GM19324 (cell line): ENCODE measurements at regions not wholly inside any gene's neighbourhood (a gene's known extent, or its start where the extent isn't known, plus 50 kb on each side); places are given as distances from the start of the nearest gene placed in this dataset.
"Not testable (repeated sequence)": the region's sequence is repeated elsewhere in the genome, so short reads cannot be mapped to it uniquely, and the experiment has no call there.

Experiments used
- ATAC-seq: cut with Tn5 transposase; IDR thresholded peaks from one replicate; pipeline ENCODE4 v1.9.1; 2021; ENCODE audit warnings: mild to moderate bottlenecking, moderate library complexity; ENCODE audit not compliant: unreplicated experiment, low FRiP score

DNA sequence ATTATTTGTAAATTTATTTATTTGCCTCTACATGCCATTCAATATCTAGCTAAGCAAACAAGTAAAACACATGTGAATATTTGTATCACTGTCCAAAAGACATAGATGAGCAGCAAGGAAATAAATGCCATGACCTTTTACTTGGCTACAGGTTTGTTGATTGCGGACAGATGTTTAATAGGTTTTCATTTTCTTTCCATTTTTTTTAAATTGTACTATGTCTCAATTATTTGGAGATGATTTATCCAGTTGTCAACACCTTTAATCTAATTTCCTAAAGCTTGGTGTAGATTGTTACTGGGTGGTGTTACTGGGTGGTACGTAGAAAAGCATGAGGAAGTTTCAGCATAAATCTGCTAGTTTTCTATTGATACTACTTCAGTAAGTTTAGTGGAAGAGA is 560.6 kb upstream of the SPRY2 start:
- no peak for ATAC-seq

DNA sequence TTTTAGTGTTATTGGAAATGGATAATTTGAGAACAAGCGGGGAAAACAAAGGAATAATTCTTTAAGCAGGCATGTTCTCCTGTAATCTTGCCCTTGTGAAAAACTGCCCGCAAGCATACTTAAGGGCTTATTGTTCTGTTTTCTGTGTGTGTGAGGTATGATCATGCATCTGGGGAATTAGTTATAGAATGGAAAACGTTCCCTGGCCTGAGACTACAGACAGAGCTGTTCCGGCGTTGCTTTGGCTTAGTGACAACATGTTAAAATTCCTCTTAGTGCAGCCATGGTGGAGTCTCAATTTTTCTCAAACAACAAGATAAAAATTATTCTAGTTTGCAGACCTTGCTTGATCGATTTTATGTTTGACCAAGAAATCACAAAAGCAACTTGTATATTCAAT is 560.2 kb upstream of the SPRY2 start:
- no peak for ATAC-seq

DNA sequence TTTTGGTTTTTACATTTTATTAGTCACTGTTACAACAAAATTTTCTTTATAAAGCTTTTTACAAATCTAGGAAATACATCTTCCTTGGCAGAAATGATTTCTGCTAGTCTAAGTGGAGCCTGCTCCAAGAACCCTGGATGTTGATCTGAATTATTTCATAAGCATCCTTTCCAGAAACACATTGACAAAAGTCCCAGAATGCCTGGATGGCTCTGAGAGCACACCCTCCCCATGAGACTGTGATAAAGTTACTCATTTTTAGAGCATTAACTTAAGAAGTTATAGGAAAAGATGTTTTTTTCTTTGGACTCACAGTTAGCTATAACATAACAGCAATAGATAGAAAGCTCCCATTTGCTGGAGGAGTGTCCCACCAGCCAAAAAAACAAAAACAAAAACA is 559.6 kb upstream of the SPRY2 start:
- no peak for ATAC-seq

DNA sequence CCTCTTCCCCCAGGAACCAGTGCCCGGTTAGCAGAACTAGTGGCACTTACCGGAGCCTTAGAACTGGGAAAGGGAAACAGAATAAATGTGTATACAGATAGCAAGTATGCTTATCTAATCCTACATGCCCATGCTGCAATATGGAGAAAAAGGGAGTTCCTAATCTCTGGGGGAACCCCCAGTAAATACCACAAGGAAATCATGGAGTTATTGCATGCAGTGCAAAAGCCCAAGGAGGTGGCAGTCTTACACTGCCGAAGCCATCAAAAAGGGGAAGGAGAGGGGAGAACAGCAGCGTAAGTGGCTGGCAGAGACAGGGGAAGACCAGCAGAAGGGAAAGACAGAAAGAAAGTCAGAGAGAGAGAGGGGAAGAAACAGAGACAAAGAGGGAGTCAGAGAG is 556.7 kb upstream of the SPRY2 start:
- ATAC-seq: not testable (repeated sequence)

DNA sequence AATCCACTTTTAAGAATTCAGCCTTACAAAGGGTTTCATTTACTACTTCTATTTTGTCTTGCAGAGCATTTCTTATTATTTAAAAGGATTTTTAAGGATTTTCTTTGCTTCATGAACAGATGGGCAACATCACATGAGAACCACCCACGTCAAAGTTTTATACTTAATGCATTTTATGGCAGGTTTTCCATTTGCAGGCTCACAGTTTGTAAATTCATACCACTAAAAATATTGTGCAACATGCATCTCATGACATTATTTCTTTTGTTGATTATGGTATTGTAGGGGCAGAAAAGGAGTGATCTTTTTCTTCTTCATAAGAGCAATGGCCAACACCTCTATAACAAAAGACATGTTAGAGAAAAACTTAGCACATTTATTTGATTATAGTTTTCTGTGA is 554.0 kb upstream of the SPRY2 start:
- no peak for ATAC-seq

DNA sequence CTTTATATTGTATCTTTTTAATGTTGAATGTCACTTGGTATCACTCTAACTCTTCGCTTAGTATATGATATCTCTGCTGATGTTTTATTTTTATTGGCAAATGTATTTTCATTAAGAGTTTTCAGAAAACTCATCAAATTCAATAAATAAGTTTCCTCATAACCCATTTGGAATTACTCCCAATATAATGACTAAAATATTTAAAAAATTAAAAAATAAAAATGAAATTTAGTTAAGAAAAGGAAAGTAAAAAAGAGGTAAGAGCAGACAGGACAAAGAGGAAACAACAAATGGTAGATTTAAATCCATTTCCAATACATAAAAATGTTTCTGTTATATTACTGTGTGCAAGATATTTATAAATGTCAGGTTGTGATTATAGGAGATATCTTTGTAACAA is 548.9 kb upstream of the SPRY2 start:
- ATAC-seq: no peak

DNA sequence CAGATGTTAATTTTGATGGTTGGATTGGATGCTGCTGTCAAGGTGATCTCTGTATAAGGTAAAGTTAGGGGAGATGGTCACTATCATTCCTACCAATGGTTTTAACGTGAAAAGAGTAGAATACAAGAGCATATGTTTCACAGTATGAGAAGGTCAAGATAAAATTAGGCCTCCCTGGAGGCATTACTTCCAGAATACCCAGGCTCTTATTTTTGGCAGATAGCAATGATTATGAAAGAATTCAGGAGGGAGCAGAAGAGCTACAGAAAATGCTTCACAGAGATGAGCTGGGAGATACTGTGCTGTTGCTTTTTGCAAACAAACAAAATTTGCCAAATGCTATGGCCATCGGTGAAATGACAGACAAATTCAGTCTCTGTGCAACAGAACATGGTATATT is 547.5 kb upstream of the SPRY2 start:
- ATAC-seq: no peak

DNA sequence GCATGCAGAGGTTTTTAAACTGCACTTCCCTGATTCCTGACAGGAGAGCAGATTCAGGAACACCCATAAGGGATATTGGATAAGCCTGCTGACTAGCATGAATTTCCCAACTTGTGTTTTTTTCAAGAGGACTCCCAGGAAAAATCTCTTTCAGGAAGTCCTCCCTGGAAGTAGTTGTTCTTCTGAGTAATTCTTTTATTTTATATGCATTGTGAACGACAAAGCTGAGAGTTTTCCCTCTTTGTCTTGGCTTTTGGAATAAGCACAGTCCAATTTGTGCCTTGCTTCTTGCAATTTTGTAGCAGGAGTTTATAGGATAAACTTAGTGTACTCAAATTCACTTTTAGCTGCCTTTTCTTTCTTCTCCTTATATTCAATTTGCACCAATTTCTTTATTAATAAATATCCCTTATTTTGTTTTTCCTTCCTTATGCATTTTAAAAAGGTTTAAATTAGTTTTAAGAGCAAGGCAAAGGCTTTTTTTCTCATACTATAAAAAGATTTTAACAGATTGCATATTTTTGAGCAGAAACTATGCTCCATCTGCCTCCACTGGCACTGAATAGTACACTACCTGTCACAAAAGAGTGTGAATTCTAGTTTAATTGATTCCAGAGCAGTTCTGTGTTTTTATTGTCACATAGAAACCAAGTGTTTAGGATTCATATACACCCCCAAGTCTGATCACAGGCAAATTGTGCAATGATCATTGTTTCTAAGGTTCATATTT is 543.3 kb upstream of the SPRY2 start:
- no peak for ATAC-seq

DNA sequence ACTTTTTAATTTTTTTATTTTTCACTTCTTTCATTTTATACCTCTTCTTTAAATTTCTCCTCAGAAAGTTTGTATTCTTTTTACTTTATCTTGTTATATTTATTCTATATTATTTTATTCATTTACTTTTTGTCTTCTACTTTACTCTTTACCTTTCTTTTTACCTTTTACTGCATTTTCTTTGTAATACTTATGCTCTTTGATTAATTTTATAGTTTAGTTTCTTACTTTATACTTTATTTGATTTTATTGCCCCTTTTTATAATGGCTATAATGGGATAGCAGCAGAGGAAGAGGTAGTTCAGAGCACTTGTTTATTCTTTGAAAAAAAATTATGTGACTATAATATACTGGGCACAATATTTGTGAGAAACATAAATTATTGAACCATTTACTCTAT is 542.6 kb upstream of the SPRY2 start:
- ATAC-seq: no peak

DNA sequence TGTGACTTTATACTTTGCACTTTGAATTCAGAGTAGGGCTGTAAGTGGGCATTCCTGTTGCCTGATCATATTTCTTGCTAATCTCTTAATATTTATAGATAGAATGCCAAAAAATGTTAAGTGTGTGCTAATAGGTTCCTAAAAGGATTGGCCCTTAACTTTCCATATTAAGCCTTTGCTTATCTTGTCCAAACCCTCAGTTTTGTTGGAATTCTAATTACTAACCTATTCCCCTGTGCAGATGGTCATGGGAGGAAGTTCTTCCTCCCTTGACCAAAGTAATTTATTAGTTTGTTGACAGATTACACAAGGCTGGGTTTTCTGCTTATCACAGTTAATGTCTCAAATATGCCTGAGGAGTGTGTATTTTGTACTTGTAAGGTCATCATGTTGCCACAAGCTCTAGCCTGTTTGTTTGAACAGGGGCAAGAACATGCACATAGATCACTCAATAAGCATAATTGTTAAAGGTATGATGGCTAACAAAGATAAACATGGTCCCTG is 541.1 kb upstream of the SPRY2 start:
- no peak for ATAC-seq

DNA sequence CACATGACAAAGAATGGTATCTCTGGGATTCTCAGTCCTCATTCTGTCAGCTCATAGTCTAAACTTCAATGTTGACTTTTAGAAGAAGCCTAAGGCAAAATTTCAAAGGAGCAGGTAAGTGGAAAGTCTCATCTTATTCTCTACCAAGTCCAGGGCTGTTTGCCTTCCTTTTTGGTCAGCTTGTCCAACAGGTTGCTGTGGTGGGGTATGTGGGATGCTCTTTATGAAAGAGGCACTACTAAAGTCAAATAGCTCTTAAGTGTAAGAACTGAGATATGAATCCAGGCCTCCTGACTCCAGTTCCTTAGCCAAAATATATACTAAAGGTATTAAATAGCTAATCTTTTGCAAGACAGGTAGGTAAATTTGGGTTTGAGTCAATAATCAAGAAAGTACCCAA is 540.6 kb upstream of the SPRY2 start:
- no peak for ATAC-seq

DNA sequence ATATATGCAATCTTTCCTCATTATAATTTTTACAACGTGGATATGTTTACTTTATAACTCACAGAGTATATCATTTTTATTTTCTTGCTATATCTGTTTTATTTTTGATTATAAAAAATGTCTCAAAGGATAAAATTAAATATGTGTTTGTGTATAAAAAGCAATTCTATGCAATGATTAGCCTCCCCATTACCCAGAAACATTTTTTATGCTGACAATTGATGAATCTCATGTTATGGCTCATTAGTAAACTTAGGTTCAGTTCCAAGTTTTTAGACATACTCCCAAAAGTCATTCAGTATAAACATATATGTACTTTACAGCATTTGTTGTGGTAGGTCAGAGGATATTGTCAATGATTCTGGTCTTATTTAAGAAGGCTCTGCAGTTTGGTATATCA is 540.1 kb upstream of the SPRY2 start:
- no peak for ATAC-seq

DNA sequence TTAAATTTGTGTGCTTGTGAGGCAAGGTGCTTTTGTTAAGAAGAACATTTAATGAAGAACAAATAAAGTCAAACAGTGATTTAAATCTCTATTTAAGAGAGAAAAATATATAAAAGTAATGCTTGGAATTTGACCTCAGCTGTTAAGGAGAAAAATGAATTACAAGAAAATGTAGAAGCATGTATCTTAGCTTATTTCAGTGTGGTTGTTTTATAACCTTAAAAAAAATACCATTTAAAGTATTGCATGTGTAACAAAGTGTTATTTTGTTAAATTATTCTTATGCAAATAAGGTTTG is 537.0 kb upstream of the SPRY2 start:
- ATAC-seq: no peak

DNA sequence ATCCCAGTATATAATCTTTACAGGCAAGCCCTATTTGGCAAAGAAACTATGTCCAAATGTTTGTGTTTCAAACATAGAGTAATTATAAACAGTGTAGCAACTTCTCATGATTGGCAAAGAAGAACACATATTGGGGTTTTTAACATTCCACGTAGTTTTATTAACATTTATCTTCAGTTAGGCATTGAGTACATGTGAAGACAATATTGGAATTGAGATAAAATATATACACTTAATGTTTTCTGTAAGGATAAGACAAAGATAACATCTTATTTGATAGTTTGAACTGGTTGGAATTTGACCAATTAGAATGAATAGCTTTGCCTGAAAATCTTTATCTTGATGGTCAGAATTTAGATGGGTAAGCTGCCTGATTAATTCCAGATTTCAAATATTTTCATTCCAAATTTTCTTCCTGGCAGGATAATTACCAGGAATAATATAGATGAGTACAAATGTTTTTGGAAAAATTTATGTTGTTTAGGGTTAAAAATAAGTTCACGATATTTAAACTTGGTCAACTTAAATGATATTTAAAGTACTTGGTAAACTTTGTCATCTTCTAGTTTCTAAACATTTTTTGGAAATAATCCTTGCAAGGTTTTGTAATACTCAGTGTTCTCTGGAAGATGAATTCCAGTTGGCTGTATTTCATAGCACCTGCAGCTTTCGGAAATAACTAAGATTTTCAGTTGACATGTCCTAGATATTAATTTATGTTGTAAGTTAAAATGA is 536.5 kb upstream of the SPRY2 start:
- no peak for ATAC-seq

DNA sequence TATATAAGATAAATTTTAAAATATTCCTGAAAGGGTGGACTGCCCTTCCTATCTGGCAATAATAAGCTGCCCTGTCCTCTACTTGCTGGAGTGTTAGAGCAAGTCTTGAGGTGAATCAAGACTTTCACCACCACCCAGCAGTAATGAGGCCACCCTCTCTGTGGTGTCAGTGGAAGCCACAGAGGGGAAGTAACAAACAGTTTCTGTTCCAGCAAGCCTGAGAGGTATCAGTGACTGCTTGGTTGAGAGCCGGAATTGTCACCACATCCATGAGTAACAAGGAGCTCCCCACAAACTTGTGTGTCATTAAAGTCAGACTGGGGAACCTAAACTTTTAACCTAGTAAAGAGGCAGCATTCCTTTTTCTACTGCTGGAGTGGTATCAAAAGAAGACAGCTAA is 532.7 kb upstream of the SPRY2 start:
- peak; percentile 93 for ATAC-seq

DNA sequence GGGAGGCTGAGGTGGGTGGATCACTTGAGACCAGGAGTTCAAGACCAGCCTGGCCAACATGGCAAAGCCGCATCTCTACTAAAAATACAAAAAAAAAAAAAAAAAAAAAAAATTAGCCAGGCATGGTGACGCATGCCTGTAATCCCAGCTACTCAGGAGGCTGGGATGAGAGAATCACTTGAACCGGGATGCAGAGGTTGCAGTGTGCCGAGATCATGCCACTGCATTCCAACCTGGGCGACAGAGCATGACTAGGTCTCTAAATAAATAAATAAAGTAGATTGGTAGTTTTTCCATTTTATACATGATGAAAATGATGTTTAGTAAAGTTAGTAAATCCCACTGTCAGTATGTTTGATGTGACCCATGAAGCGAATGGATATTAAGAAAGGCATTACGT is 531.0 kb upstream of the SPRY2 start:
- ATAC-seq: not testable (repeated sequence)

DNA sequence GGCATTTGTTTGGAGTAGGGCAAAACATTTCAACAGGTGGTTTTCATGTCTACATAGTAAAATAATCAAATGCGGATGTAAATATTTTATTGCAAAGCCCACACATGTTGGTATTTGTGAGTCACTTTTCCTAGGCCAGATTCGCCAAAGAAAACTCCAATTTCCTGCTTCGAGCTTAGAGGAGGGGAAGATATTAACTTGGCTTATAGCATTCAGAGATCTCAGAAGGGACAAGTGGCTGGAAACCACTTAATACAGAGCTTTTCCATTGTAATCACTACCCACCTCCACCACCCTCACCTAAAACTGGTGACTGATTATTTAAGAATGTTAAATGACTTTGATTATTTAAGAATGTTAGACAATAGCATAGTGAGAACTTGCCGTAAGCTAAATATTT is 530.6 kb upstream of the SPRY2 start:
- ATAC-seq: no peak

DNA sequence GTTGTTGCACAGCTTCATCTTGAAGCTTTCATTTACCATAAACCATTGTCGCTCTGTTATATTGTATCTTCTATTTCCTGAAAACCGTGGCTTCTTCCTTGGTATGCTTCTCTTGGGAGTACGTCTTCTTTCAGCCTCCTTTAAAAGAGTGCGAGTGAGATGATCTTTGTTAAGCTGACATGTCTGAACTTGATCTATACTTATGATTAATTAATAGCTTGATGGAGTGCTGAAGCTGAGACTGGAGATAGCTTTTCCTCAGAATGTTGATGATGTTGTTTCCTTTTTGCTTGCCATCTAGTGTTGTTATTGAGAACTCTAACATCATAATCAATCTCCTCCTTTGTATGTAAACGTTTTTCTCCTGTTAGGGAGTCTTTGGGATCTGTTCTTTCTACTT is 529.3 kb upstream of the SPRY2 start:
- ATAC-seq: no peak

DNA sequence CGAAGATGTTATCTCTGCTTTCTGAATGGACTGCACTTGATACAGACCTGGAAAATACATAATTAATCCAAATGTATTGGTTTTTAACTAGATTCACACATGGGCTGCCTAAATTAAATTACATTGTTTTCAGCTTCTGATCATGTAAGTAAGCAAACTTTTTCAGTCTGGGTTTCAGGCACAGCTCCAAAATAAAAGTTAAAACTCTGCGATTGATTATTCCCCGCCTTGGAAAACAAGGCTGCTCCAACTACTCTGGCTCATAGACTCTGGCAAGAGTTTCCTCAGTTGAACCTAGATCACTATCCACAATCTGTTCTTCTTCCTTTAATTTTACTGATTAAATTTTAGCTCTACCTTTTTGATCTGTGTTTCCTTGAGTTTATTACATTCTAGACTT is 526.0 kb upstream of the SPRY2 start:
- ATAC-seq: no peak

DNA sequence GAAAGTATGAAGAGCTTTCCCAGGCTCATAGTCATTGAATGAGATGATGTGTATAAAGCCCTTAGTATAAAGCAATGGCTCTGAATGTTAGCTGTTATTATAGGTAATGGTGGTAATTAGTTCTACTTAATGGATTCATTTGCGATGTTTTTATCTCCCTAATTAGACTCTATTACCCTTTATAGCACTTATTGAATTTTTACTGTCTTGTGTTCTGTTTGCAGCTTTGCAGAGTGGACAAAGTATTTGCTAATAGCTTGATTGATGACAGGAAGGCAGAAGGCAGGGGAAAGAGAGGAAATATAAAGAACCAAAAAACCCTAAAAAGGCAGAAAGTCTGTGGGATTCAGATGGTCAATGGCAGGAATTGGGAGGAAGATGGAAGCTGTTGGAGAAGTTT is 524.4 kb upstream of the SPRY2 start:
- no peak for ATAC-seq

DNA sequence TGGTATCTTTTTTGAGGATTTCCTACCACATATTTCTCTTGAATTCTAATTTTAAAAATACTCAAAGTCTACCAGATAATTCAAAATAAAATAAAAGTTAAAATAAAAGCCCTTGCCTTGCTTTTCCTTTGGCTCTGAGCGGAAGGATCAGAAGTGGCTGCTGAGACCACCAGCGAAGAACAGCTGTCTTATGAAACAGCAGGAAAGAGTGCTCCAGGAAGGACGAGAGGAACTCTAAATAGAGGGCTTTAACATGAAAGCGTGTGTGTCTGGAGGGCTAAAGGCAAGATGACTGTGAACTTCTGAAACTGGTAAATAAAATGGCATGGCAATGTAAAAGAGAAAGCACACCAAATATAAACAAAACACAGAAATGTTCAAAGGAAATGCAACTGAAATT is 521.5 kb upstream of the SPRY2 start:
- ATAC-seq: no peak

DNA sequence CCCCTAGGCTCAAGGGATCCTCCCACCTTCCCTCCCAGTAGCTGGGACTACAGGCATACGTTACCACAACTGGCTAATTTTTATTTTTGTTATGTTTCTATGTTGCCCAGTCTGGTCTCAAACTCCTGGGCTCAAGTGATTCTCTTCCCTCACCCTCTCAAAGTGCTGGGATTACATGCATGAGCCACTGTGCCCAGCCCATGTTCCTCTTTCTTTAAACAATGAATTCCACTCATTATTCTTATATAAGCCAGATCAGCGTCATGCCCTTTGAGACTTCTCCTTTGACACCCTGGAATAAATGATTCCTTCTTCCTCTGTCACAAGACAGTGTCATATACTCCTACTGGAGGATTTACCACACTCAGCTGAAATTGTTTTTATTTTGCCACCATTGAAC is 519.9 kb upstream of the SPRY2 start:
- no peak for ATAC-seq
